HPDE6-E6E7 (cell line): ENCODE measurements at regions not wholly inside any gene's neighbourhood (a gene's known extent, or its start where the extent isn't known, plus 50 kb on each side); places are given as distances from the start of the nearest gene placed in this dataset.

ENCODE experiments used
- DNase-seq: peaks from one replicate; pipeline ENCODE4 v3.0.0; 2011; ENCODE audit warnings: missing footprints; ENCODE audit errors: extremely low spot score

- no peak for DNase-seq
Observed at GRCh38 chr5:175037820-175038219, 313.4 kb downstream of the MSX2 start.

GRCh38 chr5:175035882-175036533 lies 311.6 kb downstream of the MSX2 start:
- DNase-seq, result no peak

GRCh38 chr5:175034924-175035323 lies 310.5 kb downstream of the MSX2 start:
- DNase-seq, result no peak

- DNase-seq, result no peak
Observed at GRCh38 chr5:175032741-175033151, 308.4 kb downstream of the MSX2 start.

GRCh38 chr5:175032013-175032412 lies 307.6 kb downstream of the MSX2 start:
- no peak for DNase-seq

- DNase-seq, result no peak
Observed at GRCh38 chr5:175027390-175027789, 303.0 kb downstream of the MSX2 start.

GRCh38 chr5:175025077-175025476 lies 300.7 kb downstream of the MSX2 start:
- no peak for DNase-seq

GRCh38 chr5:175021841-175022625 lies 297.7 kb downstream of the MSX2 start:
- DNase-seq, result no peak

GRCh38 chr5:175021321-175021720 lies 296.9 kb downstream of the MSX2 start:
- no peak for DNase-seq

- no peak for DNase-seq
Observed at GRCh38 chr5:175015028-175015685, 290.8 kb downstream of the MSX2 start.

- DNase-seq, result no peak
Observed at GRCh38 chr5:175013251-175013650, 288.9 kb downstream of the MSX2 start.

- DNase-seq, result no peak
Observed at GRCh38 chr5:175012267-175012666, 287.9 kb downstream of the MSX2 start.

GRCh38 chr5:175003531-175003930 lies 279.1 kb downstream of the MSX2 start:
- no peak for DNase-seq

- no peak for DNase-seq
Observed at GRCh38 chr5:175001876-175002645, 277.7 kb downstream of the MSX2 start.

GRCh38 chr5:175001311-175001710 lies 276.9 kb downstream of the MSX2 start:
- DNase-seq, result no peak

- DNase-seq, result no peak
Observed at GRCh38 chr5:174999581-174999980, 275.2 kb downstream of the MSX2 start.

- DNase-seq, result no peak
Observed at GRCh38 chr5:174998131-174998730, 273.8 kb downstream of the MSX2 start.

GRCh38 chr5:174997688-174998087 lies 273.3 kb downstream of the MSX2 start:
- DNase-seq, result no peak

GRCh38 chr5:174996941-174997340 lies 272.6 kb downstream of the MSX2 start:
- no peak for DNase-seq

GRCh38 chr5:174995827-174996226 lies 271.4 kb downstream of the MSX2 start:
- no peak for DNase-seq

GRCh38 chr5:174991847-174992246 lies 267.5 kb downstream of the MSX2 start:
- DNase-seq, result no peak

- no peak for DNase-seq
Observed at GRCh38 chr5:174990909-174991308, 266.5 kb downstream of the MSX2 start.
